ENCODE measurements at regions not wholly inside any gene's neighbourhood (a gene's known extent, or its start where the extent isn't known, plus 50 kb on each side); places are given as distances from the start of the nearest gene placed in this dataset.
"Not testable (repeated sequence)": the region's sequence is repeated elsewhere in the genome, so short reads cannot be mapped to it uniquely, and the experiment has no call there.

GRCh38 chr3:104066658-104067057 lies 1300.1 kb upstream of the ALCAM start:
- DNase-seq: no peak

GRCh38 chr3:104069114-104069513 lies 1297.6 kb upstream of the ALCAM start:
- no peak for DNase-seq

GRCh38 chr3:104070906-104071305 lies 1295.8 kb upstream of the ALCAM start:
- no peak for DNase-seq

GRCh38 chr3:104080088-104080626 lies 1286.6 kb upstream of the ALCAM start:
- no peak for DNase-seq

GRCh38 chr3:104088738-104089137 lies 1278.0 kb upstream of the ALCAM start:
- no peak for DNase-seq

- not testable (repeated sequence) for DNase-seq
Observed at GRCh38 chr3:104089987-104090386, 1276.7 kb upstream of the ALCAM start.

- DNase-seq: no peak
Observed at GRCh38 chr3:104101736-104102135, 1265.0 kb upstream of the ALCAM start.

GRCh38 chr3:104102386-104102785 lies 1264.3 kb upstream of the ALCAM start:
- DNase-seq: no peak

- DNase-seq: no peak
Observed at GRCh38 chr3:104106276-104106675, 1260.4 kb upstream of the ALCAM start.

- no peak for DNase-seq
Observed at GRCh38 chr3:104108522-104108921, 1258.2 kb upstream of the ALCAM start.

GRCh38 chr3:104126463-104126862 lies 1240.2 kb upstream of the ALCAM start:
- no peak for DNase-seq

- no peak for DNase-seq
Observed at GRCh38 chr3:104126864-104127553, 1239.7 kb upstream of the ALCAM start.

- DNase-seq: no peak
Observed at GRCh38 chr3:104127830-104128229, 1238.9 kb upstream of the ALCAM start.

GRCh38 chr3:104132566-104133403 lies 1233.9 kb upstream of the ALCAM start:
- no peak for DNase-seq

- DNase-seq: no peak
Observed at GRCh38 chr3:104133630-104134029, 1233.1 kb upstream of the ALCAM start.

- DNase-seq: no peak
Observed at GRCh38 chr3:104137116-104137515, 1229.6 kb upstream of the ALCAM start.

- no peak for DNase-seq
Observed at GRCh38 chr3:104145164-104145563, 1221.5 kb upstream of the ALCAM start.

GRCh38 chr3:104149154-104149553 lies 1217.6 kb upstream of the ALCAM start:
- DNase-seq: no peak

- no peak for DNase-seq
Observed at GRCh38 chr3:104150724-104151123, 1216.0 kb upstream of the ALCAM start.

- DNase-seq: no peak
Observed at GRCh38 chr3:104154896-104155295, 1211.8 kb upstream of the ALCAM start.

GRCh38 chr3:104165866-104166265 lies 1200.8 kb upstream of the ALCAM start:
- DNase-seq: no peak

- no peak for DNase-seq
Observed at GRCh38 chr3:104168386-104168785, 1198.3 kb upstream of the ALCAM start.

GRCh38 chr3:104175696-104176095 lies 1191.0 kb upstream of the ALCAM start:
- no peak for DNase-seq

GRCh38 chr3:104176706-104177105 lies 1190.0 kb upstream of the ALCAM start:
- DNase-seq: no peak
